Peyer's patch (tissue), 4 donors: ENCODE measurements at regions not wholly inside any gene's neighbourhood (a gene's known extent, or its start where the extent isn't known, plus 50 kb on each side); places are given as distances from the start of the nearest gene placed in this dataset.

ENCODE experiments used
- DNase-seq, 3 donors: peaks; one replicate each; pipeline ENCODE4 v3.0.0-alpha.2; 2017 to 2019
- H3K27ac ChIP-seq, 4 donors: fragments of 200-600 bp; sonication (generic); one replicate each; pipeline ENCODE4 v1.5.1; 2016 to 2019
- H3K27me3 ChIP-seq, 2 donors: fragments of 200-600 bp; sonication (generic); one replicate each; pipeline ENCODE4 v1.5.1; 2019
- H3K36me3 ChIP-seq, 3 donors: fragments of 200-600 bp; sonication (generic); one replicate each; pipeline ENCODE4 v1.5.1; 2016 to 2019
- H3K4me1 ChIP-seq, 4 donors: fragments of 200-600 bp; sonication (generic); one replicate each; pipeline ENCODE4 v1.5.1; 2016 to 2019
- H3K4me3 ChIP-seq, 4 donors: fragments of 200-600 bp; sonication (generic); 1 replicate in 3 of 4; 2 replicates in 1 of 4; pipeline ENCODE4 v1.5.1; 2016 to 2019; ENCODE audit warnings: mild to moderate bottlenecking in 1 of 4
- H3K9me3 ChIP-seq, 4 donors: fragments of 200-600 bp; sonication (generic); one replicate each; pipeline ENCODE4 v1.5.1; 2016 to 2019; ENCODE audit warnings: mild to moderate bottlenecking in 1 of 4
- CTCF ChIP-seq, 6 experiments: fragments of 450-650 bp in 4 of 6; fragments of 200-600 bp in 2 of 6; sonication (generic) in 1 of 6; IDR thresholded peaks; one replicate each; pipeline ENCODE4 v1.5.1; 2017 to 2019; ENCODE audit warnings: antibody characterized with exemption in 6 of 6, mild to moderate bottlenecking in 3 of 6, moderate library complexity in 1 of 6
- POLR2A ChIP-seq, 2 donors: fragments of 450-650 bp; IDR thresholded peaks; one replicate each; pipeline ENCODE4 v1.5.1; 2017; ENCODE audit warnings: antibody characterized with exemption in 2 of 2, mild to moderate bottlenecking in 2 of 2, moderate library complexity in 2 of 2

- no peak for DNase-seq
These were observed 98.7 kb downstream of the RAMP3 start for GRCh38 chr7:45256309-45256708.

GRCh38 chr7:45256775-45257174, 99.2 kb downstream of the RAMP3 start:
- H3K27ac ChIP-seq, result no peak overlapping the region
- H3K9me3 ChIP-seq, result no peaks in the 10 kb centered on the region
- no peak for DNase-seq
- TF ChIP-seq CTCF (IDR thresholded peaks at IDR 0.05) (no peak), POLR2A (IDR thresholded peaks at IDR 0.05) (no peak)
- no peaks in the 10 kb centered on the region for H3K36me3 ChIP-seq
- H3K4me1 ChIP-seq, result no peaks in the 10 kb centered on the region
- no peak overlapping the region for H3K4me3 ChIP-seq
- no peaks in the 10 kb centered on the region for H3K27me3 ChIP-seq

More at GRCh38 chr7:45256309-45256708, 98.7 kb downstream of the RAMP3 start:
- TF ChIP-seq POLR2A (IDR thresholded peaks at IDR 0.05), result no peak
- TF ChIP-seq CTCF (IDR thresholded peaks at IDR 0.05), result no peak
- Histone ChIP-seq H3K9me3 (no peaks in the 10 kb centered on the region), H3K4me1 (no peaks in the 10 kb centered on the region), H3K27me3 (no peaks in the 10 kb centered on the region), H3K4me3 (no peak overlapping the region), H3K36me3 (no peaks in the 10 kb centered on the region), H3K27ac (no peak overlapping the region)

- Histone ChIP-seq H3K4me1 (no peaks in the 10 kb centered on the region), H3K36me3 (no peaks in the 10 kb centered on the region), H3K4me3 (no peak overlapping the region), H3K27me3 (no peaks in the 10 kb centered on the region), H3K27ac (no peak overlapping the region), H3K9me3 (no peaks in the 10 kb centered on the region)
- TF ChIP-seq POLR2A (IDR thresholded peaks at IDR 0.05) (no peak), CTCF (IDR thresholded peaks at IDR 0.05) (no peak)
- no peak for DNase-seq
These were observed 99.7 kb downstream of the RAMP3 start for GRCh38 chr7:45257284-45257683.

- no peaks in the 10 kb centered on the region for H3K9me3 ChIP-seq
- DNase-seq, result no peak
- TF ChIP-seq CTCF (IDR thresholded peaks at IDR 0.05) (no peak), POLR2A (IDR thresholded peaks at IDR 0.05) (no peak)
- no peak overlapping the region for H3K4me3 ChIP-seq
- no peaks in the 10 kb centered on the region for H3K4me1 ChIP-seq
- no peaks in the 10 kb centered on the region for H3K36me3 ChIP-seq
- H3K27ac ChIP-seq, result no peak overlapping the region
- no peaks in the 10 kb centered on the region for H3K27me3 ChIP-seq
These were observed 101.1 kb downstream of the RAMP3 start for GRCh38 chr7:45258533-45259226.

GRCh38 chr7:45259227-45259596, 101.6 kb downstream of the RAMP3 start:
- H3K4me1 ChIP-seq, result no peaks in the 10 kb centered on the region
- no peak for DNase-seq
- TF ChIP-seq CTCF (IDR thresholded peaks at IDR 0.05), result no peak
- no peak for TF ChIP-seq POLR2A (IDR thresholded peaks at IDR 0.05)
- no peak overlapping the region for H3K4me3 ChIP-seq
- no peaks in the 10 kb centered on the region for H3K36me3 ChIP-seq
- no peaks in the 10 kb centered on the region for H3K27me3 ChIP-seq
- H3K27ac ChIP-seq, result no peak overlapping the region
- no peaks in the 10 kb centered on the region for H3K9me3 ChIP-seq
